HG02588 (cell line): ENCODE measurements at regions not wholly inside any gene's neighbourhood (a gene's known extent, or its start where the extent isn't known, plus 50 kb on each side); places are given as distances from the start of the nearest gene placed in this dataset.
"Not testable (repeated sequence)": the region's sequence is repeated elsewhere in the genome, so short reads cannot be mapped to it uniquely, and the experiment has no call there.

Experiments
- ATAC-seq: cut with Tn5 transposase; IDR thresholded peaks from one replicate; pipeline ENCODE4 v1.9.1; 2021; ENCODE audit warnings: mild to moderate bottlenecking, moderate library complexity; ENCODE audit not compliant: unreplicated experiment

DNA sequence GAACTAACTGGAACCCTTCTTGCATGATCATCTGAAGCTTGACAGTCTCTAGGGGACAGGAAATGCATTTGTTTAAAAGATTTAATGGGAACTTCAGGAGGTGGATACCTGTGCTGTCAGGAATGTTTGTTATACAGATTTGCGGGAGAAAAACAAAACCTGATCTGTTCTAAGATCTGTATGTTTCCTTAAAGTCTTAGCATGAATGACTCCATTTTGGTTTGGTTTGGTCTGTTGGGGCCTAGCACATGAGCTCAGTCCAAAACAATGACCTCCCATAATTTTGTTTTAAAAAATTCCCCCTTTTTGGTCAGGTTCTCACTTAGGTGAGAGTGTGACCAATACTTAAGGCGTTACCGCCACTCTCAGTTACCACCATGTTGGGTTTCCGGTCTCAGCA, 138.7 kb downstream of the AKR1D1 start:
- no peak for ATAC-seq

DNA sequence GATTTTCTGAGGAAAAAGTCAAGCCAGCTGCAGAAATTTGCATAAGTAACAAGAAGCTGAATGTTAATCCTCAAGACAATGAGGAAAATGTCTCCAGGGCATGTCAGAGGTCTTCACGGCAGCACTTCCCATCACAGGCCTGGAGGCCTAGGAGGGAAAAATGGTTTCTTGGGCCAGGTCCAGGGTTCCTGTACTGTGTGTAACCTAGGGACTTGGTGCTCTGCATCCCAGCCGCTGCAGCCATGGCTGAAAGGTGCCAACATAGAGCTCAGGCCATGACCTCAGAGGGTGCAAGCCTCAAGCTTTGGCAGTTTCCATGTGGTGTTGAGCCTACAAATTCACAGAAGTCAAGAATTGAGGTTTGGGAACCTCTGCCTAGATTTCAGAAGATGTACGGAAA, 144.1 kb downstream of the AKR1D1 start:
- not testable (repeated sequence) for ATAC-seq

DNA sequence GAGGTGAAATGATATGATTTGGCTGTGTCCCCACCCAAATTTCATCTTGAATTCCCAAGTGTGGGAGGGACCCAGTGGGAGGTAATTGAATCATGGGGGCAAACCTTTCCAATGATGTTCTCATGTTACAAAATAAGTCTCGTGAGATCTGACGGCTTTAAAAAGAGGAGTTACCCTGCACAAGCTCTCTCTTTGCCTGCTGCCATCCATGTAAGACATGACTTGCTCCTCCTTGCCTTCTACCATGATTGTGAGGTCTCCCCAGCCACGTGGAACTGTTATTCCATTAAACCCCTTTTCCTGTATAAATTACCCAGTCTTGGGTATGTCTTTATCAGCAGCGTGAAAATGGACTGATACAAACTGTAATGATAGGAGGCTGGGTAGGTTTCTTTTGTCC, 145.1 kb downstream of the AKR1D1 start:
- not testable (repeated sequence) for ATAC-seq

DNA sequence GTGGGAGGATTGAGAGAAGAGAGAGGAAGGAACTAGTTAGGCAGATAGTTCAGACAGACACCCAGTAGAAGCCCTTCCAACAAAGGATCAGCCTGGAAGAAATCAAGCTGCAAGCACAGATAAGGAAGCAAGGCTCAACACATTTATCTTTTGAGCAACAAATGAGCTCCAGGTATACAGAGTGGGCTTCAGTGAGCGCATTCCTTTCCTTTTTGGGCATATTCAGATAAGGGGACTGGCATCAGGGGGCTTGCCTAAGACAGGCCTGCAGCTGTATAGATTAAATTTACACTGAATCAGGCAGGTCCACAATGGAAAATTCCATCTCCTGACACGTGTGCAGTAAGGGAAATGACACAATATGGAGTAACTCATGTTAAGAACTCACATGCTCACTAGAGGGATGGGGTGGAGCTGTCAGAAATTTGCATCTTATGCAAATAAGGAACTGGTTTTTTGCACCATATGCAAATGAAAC, 147.2 kb downstream of the AKR1D1 start:
- ATAC-seq: no peak

DNA sequence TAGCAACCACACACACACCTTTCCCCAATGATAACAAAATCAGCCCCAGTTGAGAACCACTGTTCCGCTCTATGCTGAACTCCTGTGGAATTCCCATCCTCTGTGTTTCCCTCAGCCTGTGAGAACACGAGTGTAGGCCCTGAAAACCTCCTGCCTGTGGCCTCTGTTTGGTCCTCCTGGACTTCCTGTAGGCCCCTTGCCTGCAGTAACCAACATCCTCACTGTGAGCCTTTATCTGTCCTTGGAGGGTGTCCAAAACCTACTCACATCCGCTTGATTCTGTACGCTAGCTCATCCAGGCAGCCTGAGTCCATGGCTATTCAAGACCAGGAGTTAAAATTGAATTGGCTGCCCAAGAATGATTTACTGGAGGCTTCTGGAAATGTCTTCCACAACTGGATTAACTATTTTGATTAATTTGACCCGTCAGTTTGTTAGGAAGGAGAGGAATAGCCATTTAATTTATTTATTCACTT, 149.8 kb downstream of the AKR1D1 start:
- no peak for ATAC-seq

DNA sequence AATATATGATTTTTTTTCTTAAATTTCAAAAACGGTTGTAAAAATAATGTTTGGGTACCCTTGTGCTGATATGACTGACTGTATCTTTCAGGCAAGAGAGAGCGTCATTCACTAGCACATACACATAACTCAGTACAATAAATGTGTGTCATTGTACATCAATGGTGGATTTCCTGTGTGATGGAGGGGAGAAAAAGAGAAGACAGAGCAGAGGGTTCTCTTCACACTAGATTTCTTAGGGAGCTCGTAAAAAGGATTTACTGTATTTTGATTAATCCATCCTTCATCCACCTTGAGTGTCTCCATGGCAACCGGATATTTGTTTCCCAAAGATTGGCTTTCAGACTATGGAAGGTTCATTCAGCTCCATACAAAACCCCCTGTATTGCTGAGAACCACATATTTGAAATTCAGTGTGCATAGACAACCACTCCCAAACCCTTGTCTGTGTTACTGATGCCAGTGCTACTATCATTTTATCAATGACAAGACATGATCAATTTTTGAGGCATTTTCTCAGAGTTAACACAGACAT, 150.6 kb downstream of the AKR1D1 start:
- no peak for ATAC-seq

DNA sequence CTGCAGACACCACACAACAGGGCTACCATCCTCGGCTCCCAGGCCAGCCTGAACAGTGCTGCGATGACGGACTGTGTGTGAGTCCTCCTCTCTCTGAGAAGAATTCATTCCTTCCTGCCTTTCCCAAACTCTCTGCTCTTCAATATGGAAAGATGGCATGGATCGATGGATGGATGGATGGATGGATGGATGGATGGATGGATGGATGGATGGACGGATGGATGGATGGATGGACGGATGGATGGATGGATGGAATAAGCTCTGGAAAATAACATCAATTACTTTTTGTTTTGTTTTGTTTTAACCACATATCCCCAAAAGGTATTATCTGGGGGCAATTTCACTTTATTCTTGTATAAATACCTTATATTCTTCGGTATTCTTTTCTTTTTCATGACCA, 151.9 kb downstream of the AKR1D1 start:
- no peak for ATAC-seq

DNA sequence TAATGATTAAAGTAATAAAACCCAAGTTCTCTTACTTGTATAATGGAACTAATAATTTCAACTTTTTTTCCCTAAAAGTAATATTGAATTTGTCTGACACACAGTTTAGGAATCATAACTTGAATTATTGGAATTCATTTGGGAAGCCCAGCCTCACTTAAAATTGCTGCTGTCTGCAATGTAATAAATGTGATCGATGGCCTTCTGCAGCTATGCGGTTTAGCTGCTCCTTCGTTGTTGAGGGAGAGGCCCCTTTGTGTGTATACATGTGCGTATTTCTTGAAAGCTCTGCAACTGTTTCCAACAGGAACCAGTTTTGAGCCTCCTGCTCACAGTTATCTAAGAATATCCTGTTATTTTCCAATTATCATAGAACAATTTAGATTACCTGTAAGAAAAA, 152.5 kb downstream of the AKR1D1 start:
- no peak for ATAC-seq

DNA sequence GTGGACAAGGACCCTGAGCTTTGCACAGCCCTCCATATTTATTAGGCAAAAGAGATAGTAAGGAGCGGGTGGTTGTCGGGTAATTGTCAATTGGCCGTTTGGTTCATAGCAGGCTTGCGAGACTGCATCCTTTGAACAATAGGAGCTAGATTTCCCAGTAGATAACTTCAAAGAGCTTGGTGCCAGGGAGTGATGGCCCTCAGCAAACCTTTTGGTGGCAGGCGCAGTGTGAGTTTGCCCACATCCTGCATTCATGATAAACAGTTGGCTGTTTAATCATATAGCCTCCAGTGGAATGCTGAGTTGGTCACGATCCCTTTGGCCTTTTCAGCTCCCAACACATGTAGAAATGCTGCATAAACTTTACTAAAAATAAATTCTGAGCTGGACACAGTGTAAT, 156.9 kb downstream of the AKR1D1 start:
- no peak for ATAC-seq

DNA sequence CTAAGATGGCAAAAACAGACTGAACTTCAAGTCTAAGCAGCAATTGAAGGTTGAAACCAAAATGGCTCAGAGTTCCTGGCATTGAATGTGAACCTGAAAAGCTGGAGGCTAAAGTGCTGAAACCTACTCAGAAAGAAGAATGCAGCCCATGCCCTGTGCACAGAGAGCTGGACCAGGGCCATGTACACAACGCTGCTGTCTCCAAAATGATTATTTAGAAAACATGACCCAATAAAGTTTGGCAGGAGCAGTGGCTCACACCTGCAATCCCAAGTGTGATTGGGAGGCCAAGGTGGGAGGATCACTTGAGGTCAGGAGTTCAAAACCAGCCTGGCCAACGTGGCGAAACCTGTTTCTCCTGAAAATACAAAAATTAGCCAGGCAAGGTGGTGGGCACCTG, 158.9 kb downstream of the AKR1D1 start:
- no peak for ATAC-seq

DNA sequence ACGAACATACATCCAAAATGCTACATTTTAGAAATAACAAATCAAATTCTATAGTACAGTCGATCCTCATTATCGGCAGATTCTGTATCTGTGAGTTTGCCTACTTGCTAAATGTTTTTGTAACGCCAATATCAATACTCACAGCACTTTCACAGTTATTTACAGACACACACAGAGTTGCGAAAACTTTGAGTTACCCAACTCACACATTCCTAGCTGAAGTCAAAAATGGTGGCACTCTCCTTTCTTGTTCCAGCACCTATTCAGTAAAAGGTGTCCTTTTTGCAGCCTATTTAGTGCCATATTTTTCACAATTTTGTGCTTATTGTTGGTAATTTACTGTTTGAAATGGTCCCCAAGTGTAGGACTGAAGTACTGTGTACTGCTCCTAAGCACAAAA, 161.7 kb downstream of the AKR1D1 start:
- no peak for ATAC-seq

DNA sequence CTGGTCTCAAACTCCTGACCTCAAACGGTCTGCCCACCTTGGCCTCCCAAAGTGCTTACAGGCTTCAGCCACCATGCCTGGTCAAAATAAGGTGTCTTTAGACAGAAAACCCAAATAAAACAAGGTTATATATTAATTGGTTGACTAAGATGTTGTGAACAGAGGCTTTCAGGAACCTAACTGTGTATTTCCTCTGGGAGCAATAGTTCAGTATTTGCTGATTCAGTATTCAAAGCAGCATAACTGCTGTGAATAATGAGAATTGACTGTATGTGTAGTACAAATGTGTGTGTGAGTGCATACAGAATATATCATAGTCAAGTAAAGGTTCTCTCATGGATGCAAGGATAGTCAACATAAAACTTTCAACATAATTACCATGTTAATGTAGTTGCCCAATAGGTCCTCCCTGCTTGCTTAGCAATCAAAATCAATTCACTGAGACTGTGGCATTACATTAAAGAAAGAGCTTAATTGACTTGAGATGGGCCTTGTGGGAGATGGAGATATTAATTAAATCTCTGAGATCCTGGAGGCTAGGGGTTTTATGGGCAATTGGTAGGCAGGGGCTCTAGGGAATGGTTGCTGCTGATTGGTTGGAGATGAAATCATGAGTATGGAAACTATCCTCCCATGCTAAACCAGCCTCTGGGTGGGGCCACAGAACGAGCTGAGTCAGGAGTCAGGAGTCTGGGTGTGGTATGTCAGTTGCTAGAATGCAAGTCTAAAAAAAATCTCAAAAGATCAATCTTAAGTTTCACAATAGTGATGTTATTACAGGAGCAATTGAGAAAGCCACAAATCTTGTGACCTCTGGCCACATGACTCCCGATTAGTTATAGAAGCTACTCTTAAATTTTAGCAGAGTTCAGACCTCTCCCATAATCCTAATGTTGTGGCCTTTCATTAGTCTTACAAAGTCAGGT, 162.7 kb downstream of the AKR1D1 start:
- no peak for ATAC-seq

DNA sequence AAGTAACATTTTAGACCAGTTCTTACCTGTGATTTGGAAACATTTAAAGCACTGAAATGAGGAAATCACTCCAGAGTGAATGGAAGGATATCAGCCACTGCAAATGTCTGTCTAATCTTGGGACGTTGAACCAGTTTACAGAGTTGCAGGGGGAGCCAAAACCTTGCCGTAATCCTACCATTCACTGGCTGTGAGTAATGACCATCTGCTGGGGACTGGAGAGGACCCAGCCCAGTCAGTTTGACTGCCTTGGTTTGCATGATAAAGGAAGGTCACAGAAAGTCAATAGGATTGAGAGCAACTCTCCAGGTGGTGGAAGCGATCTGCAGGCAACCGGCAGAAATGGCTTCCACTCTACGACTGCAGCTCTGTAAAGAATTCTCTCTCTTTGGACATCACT, 167.2 kb downstream of the AKR1D1 start:
- ATAC-seq: no peak

DNA sequence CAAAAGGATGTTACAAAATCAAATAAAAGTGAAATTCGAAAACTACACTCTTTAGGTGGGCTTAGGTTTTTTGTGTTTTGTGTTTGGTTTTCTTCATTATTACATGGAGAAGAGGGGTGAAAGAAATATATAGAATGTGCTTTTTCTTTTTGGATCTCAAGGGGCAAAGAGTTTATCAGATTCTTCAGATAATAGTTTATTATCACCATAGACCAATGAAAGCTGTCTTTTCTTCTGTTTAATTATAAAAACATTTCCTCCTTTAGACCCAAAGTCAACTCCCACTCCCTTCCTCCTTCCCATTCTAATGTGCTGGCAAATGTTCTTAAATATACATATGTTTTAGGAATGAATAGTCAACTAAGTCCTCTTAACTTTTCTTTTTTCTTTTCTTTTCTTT, 167.6 kb downstream of the AKR1D1 start:
- ATAC-seq: no peak

DNA sequence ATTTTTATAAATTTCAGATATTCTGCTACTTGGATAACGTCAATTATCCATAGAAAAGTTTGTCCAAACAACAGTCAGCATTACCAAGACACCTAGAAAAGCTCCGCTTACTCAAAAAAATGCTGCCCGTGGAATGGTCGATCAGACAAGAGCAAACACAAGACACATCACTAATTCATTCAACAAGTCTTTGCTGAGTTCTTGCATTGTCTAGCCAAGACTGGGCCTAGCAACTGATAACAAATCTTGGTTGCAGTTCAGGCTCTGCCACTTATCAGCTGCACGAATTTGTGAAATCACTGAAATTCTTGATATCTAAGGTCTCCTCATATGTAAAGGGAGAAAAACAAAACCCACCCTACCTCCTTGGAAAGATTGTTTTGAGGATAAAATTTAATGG, 168.3 kb downstream of the AKR1D1 start:
- no peak for ATAC-seq

DNA sequence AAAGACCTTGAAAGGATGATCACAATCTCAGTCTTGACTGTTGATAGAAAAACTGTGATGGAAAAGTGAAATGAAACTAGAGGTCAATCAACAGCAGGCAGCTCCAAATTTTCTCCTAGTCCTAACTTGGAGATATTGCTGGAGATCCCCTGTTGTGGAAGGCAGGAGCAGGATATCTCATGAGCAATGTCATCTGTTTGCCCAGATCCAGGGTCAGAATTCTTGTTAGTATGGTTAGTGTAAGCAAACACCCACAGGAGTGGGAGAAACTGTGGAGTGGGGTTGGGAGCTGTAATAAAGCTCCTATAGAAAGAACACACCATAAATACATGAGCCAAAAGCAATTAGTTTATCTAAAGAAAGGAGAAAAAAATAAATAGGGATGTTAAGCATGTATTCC, 169.0 kb downstream of the AKR1D1 start:
- ATAC-seq: no peak

DNA sequence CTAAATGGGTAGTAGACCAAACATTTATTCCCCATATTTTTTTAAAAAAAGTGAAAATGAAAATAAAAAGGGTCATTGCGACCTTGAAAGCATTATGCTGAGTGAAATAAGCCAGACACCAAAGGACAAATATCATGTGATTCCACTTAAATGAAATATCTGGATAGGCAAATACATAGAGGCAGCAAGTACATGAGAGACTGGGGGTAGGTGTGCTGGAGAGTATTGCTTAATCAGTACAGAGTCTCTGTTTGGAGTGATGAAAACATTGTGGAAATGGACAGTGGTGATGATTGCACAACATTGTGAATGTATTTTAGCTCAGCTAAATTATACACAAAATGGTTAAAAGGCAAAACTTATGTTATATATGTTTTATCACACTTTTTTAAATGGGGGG, 169.4 kb downstream of the AKR1D1 start:
- ATAC-seq: no peak

DNA sequence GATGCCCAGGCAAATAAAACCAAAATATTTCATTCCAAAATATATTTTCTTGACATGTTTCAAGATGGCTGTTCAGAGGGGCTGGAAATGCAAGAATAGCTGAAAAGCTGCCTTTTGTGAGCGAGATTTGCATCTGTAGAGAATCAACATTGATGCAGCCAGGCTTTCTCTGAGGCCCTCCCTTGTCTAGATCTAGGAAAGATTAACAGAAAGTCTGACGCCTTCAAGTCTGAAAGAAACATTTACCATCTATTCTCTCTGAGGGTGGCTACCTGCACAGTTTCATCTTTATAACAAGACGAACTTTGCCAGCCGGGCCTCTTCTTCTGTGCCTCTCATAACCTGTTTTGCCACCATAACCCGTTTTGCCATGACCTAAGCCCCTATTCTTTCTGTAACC, 170.2 kb downstream of the AKR1D1 start:
- ATAC-seq: no peak

DNA sequence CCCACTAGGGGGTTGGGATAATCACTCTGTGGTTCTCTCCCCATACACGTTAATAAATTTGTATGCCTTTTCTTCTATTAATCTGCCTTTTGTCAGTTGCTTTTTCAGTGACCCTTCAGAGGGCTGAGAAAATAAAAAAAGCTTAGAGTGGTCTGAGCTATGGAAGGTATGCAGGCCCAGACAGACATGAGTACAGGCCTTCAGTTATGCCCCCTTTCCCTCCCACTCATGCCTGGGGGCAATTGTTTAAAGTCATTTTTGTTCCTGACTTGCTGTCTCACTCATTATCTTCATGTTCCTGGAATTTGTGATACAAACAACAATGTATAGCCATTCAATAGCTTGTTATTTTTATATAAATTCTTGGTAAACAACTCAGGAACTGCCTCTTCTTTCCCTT, 170.8 kb downstream of the AKR1D1 start:
- ATAC-seq: no peak

DNA sequence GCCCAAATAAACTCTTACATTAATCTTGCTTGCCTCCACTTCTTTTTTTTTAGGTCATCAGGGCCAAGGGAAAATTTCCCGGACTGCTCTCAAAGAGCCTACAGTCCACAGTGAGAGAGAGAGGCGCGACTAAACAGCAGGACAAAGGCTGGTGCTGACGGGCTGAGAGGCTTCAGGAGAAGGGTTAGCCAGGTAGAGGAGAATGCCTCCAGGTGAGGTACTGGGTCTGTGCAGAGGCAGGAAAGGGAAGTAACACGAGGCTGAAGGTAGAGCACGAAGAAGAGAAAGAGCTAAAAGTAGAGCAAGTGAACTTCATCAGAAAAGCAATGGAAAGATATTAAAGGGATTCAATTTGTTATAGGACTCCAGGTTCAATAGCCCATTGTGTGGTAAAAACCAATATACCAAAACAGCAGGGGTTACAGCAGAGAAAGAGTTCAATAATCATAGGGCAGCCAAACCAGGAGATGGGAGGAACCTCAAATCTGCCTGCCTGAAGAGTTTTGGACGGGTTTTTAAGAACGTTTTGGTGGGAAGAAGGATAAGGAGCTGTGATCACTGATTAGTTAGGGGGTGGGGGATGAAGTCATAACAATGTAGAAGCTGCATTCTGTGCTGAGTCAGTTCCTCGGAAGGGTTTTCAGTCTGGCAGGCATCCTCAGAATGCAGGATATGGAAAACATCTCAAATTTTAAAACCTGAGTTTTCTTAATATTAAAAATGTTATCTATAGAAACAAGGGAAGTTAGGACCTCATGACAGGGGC, 171.5 kb downstream of the AKR1D1 start:
- no peak for ATAC-seq

DNA sequence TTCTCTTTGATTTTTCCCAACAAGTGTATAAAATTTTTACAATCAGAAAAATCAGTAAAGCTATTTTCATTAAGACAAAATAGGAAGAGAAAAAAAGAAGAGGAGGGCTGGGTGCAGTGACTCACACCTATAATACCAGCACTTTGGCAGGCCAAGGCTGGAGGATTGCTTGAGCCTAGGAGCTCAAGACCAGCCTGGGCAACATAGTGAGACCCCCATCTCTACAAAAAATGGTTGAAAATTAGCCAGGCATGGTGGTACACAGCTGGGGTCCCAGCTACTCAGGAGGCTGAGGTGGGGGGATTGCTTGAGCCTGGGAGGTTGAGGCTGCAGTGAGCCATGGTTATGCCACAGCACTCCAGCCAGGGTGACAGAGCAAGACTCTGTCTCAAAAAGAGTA, 172.3 kb downstream of the AKR1D1 start:
- no peak for ATAC-seq

DNA sequence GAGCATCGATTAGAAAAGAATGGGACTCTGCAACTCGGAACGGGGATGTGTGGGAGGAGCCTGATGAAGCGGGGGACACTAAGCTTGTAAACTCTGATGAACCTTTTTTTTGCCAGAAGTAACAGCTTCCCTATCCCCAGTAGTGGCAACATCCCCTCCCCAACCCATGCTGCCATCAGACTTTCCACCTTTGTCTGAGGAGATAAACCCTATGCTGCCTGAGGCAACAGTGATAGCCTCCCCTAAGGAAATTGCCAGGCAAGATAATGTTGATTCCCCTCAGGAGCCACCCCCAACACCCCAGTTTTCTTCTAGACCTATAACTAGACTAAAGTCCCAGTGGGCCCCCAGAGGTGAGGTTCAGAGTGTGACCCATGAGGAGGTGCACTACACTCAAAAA, 173.7 kb downstream of the AKR1D1 start:
- no peak for ATAC-seq
